HUES48 (cell line): ENCODE measurements at regions not wholly inside any gene's neighbourhood (a gene's known extent, or its start where the extent isn't known, plus 50 kb on each side); places are given as distances from the start of the nearest gene placed in this dataset.
"Not testable (repeated sequence)": the region's sequence is repeated elsewhere in the genome, so short reads cannot be mapped to it uniquely, and the experiment has no call there.

Source experiments
- H3K27ac ChIP-seq: one replicate; pipeline ENCODE4 v1.7.0; 2013; ENCODE audit warnings: low read depth, low read length, inconsistent platforms
- H3K27me3 ChIP-seq: 2 replicates; pipeline ENCODE4 v1.6.1; 2013; ENCODE audit warnings: mild to moderate bottlenecking, low read length; ENCODE audit not compliant: control insufficient read depth, insufficient read depth
- H3K36me3 ChIP-seq: 2 replicates; pipeline ENCODE4 v1.6.1; 2013; ENCODE audit warnings: low read length; ENCODE audit not compliant: control insufficient read depth, insufficient read depth
- H3K4me1 ChIP-seq: 2 replicates; pipeline ENCODE4 v1.6.1; 2013; ENCODE audit warnings: mild to moderate bottlenecking, low read length; ENCODE audit not compliant: control insufficient read depth, insufficient read depth
- H3K4me3 ChIP-seq: 2 replicates; pipeline ENCODE4 v1.5.1; 2013; ENCODE audit warnings: mild to moderate bottlenecking, low read depth, low read length
- H3K9ac ChIP-seq: 2 replicates; pipeline ENCODE4 v1.6.1; 2013; ENCODE audit warnings: mild to moderate bottlenecking, low read depth, low read length, moderate library complexity
- H3K9me3 ChIP-seq: 2 replicates; pipeline ENCODE4 v1.6.1; 2013; ENCODE audit warnings: low read length; ENCODE audit not compliant: control insufficient read depth, insufficient read depth

GRCh38 chr6:137610702-137611101 is 116.5 kb upstream of the OLIG3 start:
- no peaks in the 10 kb centered on the region for H3K36me3 ChIP-seq
- no peaks in the 10 kb centered on the region for H3K27me3 ChIP-seq
- no peak overlapping the region for H3K27ac ChIP-seq
- no peaks in the 10 kb centered on the region for H3K9me3 ChIP-seq
- no peak overlapping the region for H3K9ac ChIP-seq
- no peak overlapping the region for H3K4me3 ChIP-seq
- peaks cover 28% of the 10 kb centered on the region for H3K4me1 ChIP-seq

- H3K4me3 ChIP-seq, result no peak overlapping the region
- H3K9ac ChIP-seq, result no peak overlapping the region
- H3K27ac ChIP-seq, result no peak overlapping the region
- no peaks in the 10 kb centered on the region for H3K4me1 ChIP-seq
- no peaks in the 10 kb centered on the region for H3K36me3 ChIP-seq
- H3K27me3 ChIP-seq, result no peaks in the 10 kb centered on the region
- H3K9me3 ChIP-seq, result no peaks in the 10 kb centered on the region
These were observed 129.1 kb upstream of the OLIG3 start for GRCh38 chr6:137623293-137623692.

GRCh38 chr6:137625100-137625661 is 131.0 kb upstream of the OLIG3 start:
- no peaks in the 10 kb centered on the region for H3K36me3 ChIP-seq
- no peak overlapping the region for H3K27ac ChIP-seq
- no peaks in the 10 kb centered on the region for H3K27me3 ChIP-seq
- no peak overlapping the region for H3K4me3 ChIP-seq
- H3K9ac ChIP-seq, result no peak overlapping the region
- no peaks in the 10 kb centered on the region for H3K4me1 ChIP-seq
- H3K9me3 ChIP-seq, result no peaks in the 10 kb centered on the region

- Histone ChIP-seq H3K4me3 (no peak overlapping the region), H3K27ac (no peak overlapping the region), H3K9ac (no peak overlapping the region), H3K9me3 (no peaks in the 10 kb centered on the region), H3K4me1 (peaks cover 3% of the 10 kb centered on the region), H3K36me3 (no peaks in the 10 kb centered on the region), H3K27me3 (no peaks in the 10 kb centered on the region)
These were observed 131.6 kb upstream of the OLIG3 start for GRCh38 chr6:137625808-137626207.

- no peaks in the 10 kb centered on the region for H3K36me3 ChIP-seq
- no peaks in the 10 kb centered on the region for H3K9me3 ChIP-seq
- peaks cover 13% of the 10 kb centered on the region for H3K4me1 ChIP-seq
- H3K27ac ChIP-seq, result no peak overlapping the region
- no peaks in the 10 kb centered on the region for H3K27me3 ChIP-seq
- no peak overlapping the region for H3K4me3 ChIP-seq
- H3K9ac ChIP-seq, result no peak overlapping the region
These were observed 136.5 kb upstream of the OLIG3 start for GRCh38 chr6:137630666-137631065.

GRCh38 chr6:137631323-137631722 is 137.1 kb upstream of the OLIG3 start:
- Histone ChIP-seq H3K9ac (no peak overlapping the region), H3K9me3 (no peaks in the 10 kb centered on the region), H3K36me3 (no peaks in the 10 kb centered on the region), H3K27me3 (no peaks in the 10 kb centered on the region), H3K27ac (peak overlapping the region; percentile 42), H3K4me1 (peaks cover 13% of the 10 kb centered on the region), H3K4me3 (no peak overlapping the region)

- H3K36me3 ChIP-seq, H3K9me3 ChIP-seq, H3K27ac ChIP-seq, H3K27me3 ChIP-seq, H3K9ac ChIP-seq, H3K4me3 ChIP-seq: not testable (repeated sequence)
- H3K4me1 ChIP-seq, result peaks cover 13% of the 10 kb centered on the region
These were observed 140.0 kb upstream of the OLIG3 start for GRCh38 chr6:137634177-137634576.

- no peak overlapping the region for H3K27ac ChIP-seq
- H3K4me1 ChIP-seq, result no peaks in the 10 kb centered on the region
- H3K4me3 ChIP-seq, result no peak overlapping the region
- H3K9me3 ChIP-seq, result no peaks in the 10 kb centered on the region
- H3K27me3 ChIP-seq, result no peaks in the 10 kb centered on the region
- H3K9ac ChIP-seq, result no peak overlapping the region
- H3K36me3 ChIP-seq, result no peaks in the 10 kb centered on the region
These were observed 142.9 kb upstream of the OLIG3 start for GRCh38 chr6:137637121-137637520.

GRCh38 chr6:137638926-137639706 is 144.9 kb upstream of the OLIG3 start:
- no peaks in the 10 kb centered on the region for H3K4me1 ChIP-seq
- no peaks in the 10 kb centered on the region for H3K36me3 ChIP-seq
- H3K9me3 ChIP-seq, result no peaks in the 10 kb centered on the region
- no peak overlapping the region for H3K27ac ChIP-seq
- H3K9ac ChIP-seq, result no peak overlapping the region
- H3K4me3 ChIP-seq, result no peak overlapping the region
- H3K27me3 ChIP-seq, result no peaks in the 10 kb centered on the region

- no peak overlapping the region for H3K4me3 ChIP-seq
- no peak overlapping the region for H3K27ac ChIP-seq
- H3K27me3 ChIP-seq, result no peaks in the 10 kb centered on the region
- H3K9ac ChIP-seq, result no peak overlapping the region
- H3K9me3 ChIP-seq, result no peaks in the 10 kb centered on the region
- H3K4me1 ChIP-seq, result no peaks in the 10 kb centered on the region
- no peaks in the 10 kb centered on the region for H3K36me3 ChIP-seq
These were observed 145.9 kb upstream of the OLIG3 start for GRCh38 chr6:137640086-137640485.

- no peak overlapping the region for H3K9ac ChIP-seq
- H3K36me3 ChIP-seq, result no peaks in the 10 kb centered on the region
- H3K27me3 ChIP-seq, result no peaks in the 10 kb centered on the region
- H3K9me3 ChIP-seq, result no peaks in the 10 kb centered on the region
- no peak overlapping the region for H3K4me3 ChIP-seq
- no peak overlapping the region for H3K27ac ChIP-seq
- H3K4me1 ChIP-seq, result no peaks in the 10 kb centered on the region
These were observed 147.4 kb upstream of the OLIG3 start for GRCh38 chr6:137641474-137642077.
